ENCODE measurements at regions not wholly inside any gene's neighbourhood (a gene's known extent, or its start where the extent isn't known, plus 50 kb on each side); places are given as distances from the start of the nearest gene placed in this dataset.

GRCh38 chr12:24600996-24601395 lies 347.9 kb downstream of the BCAT1 start:
- no peak for DNase-seq

GRCh38 chr12:24600551-24600950 lies 348.4 kb downstream of the BCAT1 start:
- no peak for DNase-seq

GRCh38 chr12:24599736-24600135 lies 349.2 kb downstream of the BCAT1 start:
- no peak for DNase-seq

GRCh38 chr12:24597580-24597979 lies 351.3 kb downstream of the BCAT1 start:
- no peak for DNase-seq

GRCh38 chr12:24596768-24597388 lies 352.0 kb downstream of the BCAT1 start:
- peak; percentile 23 for DNase-seq

GRCh38 chr12:24595652-24596235 lies 353.2 kb downstream of the BCAT1 start:
- no peak for DNase-seq

- no peak for DNase-seq
Observed at GRCh38 chr12:24591715-24592440, 357.0 kb downstream of the BCAT1 start.

GRCh38 chr12:24591079-24591626 lies 357.7 kb downstream of the BCAT1 start:
- DNase-seq = no peak

- DNase-seq = no peak
Observed at GRCh38 chr12:24586293-24586692, 362.6 kb downstream of the BCAT1 start.

- no peak for DNase-seq
Observed at GRCh38 chr12:24584032-24584675, 364.7 kb downstream of the BCAT1 start.

- no peak for DNase-seq
Observed at GRCh38 chr12:24582954-24583601, 365.8 kb downstream of the BCAT1 start.

GRCh38 chr12:24574538-24574937 lies 374.4 kb downstream of the BCAT1 start:
- DNase-seq = no peak

GRCh38 chr12:24573621-24574020 lies 375.3 kb downstream of the BCAT1 start:
- DNase-seq = no peak

GRCh38 chr12:24565300-24565699 lies 383.6 kb downstream of the BCAT1 start:
- DNase-seq = no peak

- no peak for DNase-seq
Observed at GRCh38 chr12:24562771-24563431, 386.0 kb downstream of the BCAT1 start.

GRCh38 chr12:24561882-24562770 lies 386.8 kb downstream of the BCAT1 start:
- DNase-seq = peak; percentile 47

- no peak for DNase-seq
Observed at GRCh38 chr12:24561411-24561871, 387.5 kb downstream of the BCAT1 start.

GRCh38 chr12:24560831-24561271 lies 388.1 kb downstream of the BCAT1 start:
- DNase-seq = no peak

GRCh38 chr12:24560192-24560775 lies 388.6 kb downstream of the BCAT1 start:
- no peak for DNase-seq

- DNase-seq = no peak
Observed at GRCh38 chr12:24557738-24558137, 391.2 kb downstream of the BCAT1 start.

GRCh38 chr12:24555730-24556129 lies 393.2 kb downstream of the BCAT1 start:
- DNase-seq = no peak

Measured in NCI-H1105 (cell line).